Endothelial cell of umbilical vein (primary cell): ENCODE measurements at regions not wholly inside any gene's neighbourhood (a gene's known extent, or its start where the extent isn't known, plus 50 kb on each side); places are given as distances from the start of the nearest gene placed in this dataset.

Source experiments
- BruUV-seq: library from RNA; stranded (reverse); fragments of 400-500 nt; replicated peaks from 2 replicates; lab custom pipeline; 2021; lab: Mats Ljungman, UMichigan
- CTCF ChIA-PET: fragments of 300-600, 350-600 bp; sonication (Branson Sonifier 250); formaldehyde crosslinking; loops from one replicate; lab custom pipeline; 2021; ENCODE audit warnings: antibody characterized with exemption, inconsistent platforms; lab: Charles Lee
- POLR2A ChIA-PET: fragments of 300-600, 350-600 bp; sonication (Branson Sonifier 250); formaldehyde crosslinking; loops from one replicate; lab custom pipeline; 2021; ENCODE audit warnings: antibody characterized with exemption, inconsistent platforms; lab: Charles Lee
- DNase-seq: peaks from one replicate; pipeline ENCODE4 v3.0.0-alpha.2; 2011; ENCODE audit warnings: low read depth, low spot score
- FAIRE-seq: peaks from 2 replicates; lab custom pipeline; 2011; peaks lifted over from hg19 to GRCh38; lab: Jason Lieb, UNC
- H2AFZ ChIP-seq: 2 replicates; pipeline ENCODE4 v1.6.0; 2012; ENCODE audit warnings: low read depth, low read length, control low read depth, inconsistent platforms
- H3K27ac ChIP-seq: 2 replicates; pipeline ENCODE4 v1.5.1; 2011; ENCODE audit warnings: low read depth, mild to moderate bottlenecking, control low read depth, low read length, moderate library complexity; ENCODE audit not compliant: insufficient read depth
- H3K27me3 ChIP-seq, 2 experiments: 2 replicates each; pipeline versions ENCODE4 v1.6.0 to v1.6.1; 2011; ENCODE audit warnings: low read length in 2 of 2, mixed read lengths in 1 of 2; ENCODE audit not compliant: control insufficient read depth in 2 of 2, insufficient read depth in 2 of 2
- H3K36me3 ChIP-seq, 2 experiments: 2 replicates in 1 of 2; 3 replicates in 1 of 2; pipeline ENCODE4 v1.5.1; 2011; ENCODE audit warnings: low read length in 2 of 2, mild to moderate bottlenecking in 1 of 2, moderate library complexity in 1 of 2; ENCODE audit not compliant: control insufficient read depth in 2 of 2, insufficient read depth in 2 of 2; ENCODE audit errors: extremely low read depth in 1 of 2
- H3K4me1 ChIP-seq: 3 replicates; pipeline ENCODE4 v1.5.1; 2011; ENCODE audit warnings: mild to moderate bottlenecking, low read length; ENCODE audit not compliant: control insufficient read depth, insufficient read depth; ENCODE audit errors: extremely low read depth
- H3K4me2 ChIP-seq: 2 replicates; pipeline ENCODE4 v1.6.1; 2011; ENCODE audit warnings: low read length, control low read depth, mixed read lengths; ENCODE audit not compliant: insufficient read depth
- H3K4me3 ChIP-seq, 3 experiments: fragments of 200-600 bp in 1 of 3; sonication (generic), shearing (Covaris generic) in 1 of 3; replicated peaks in 1 of 3; 2 replicates each; pipeline ENCODE4 v1.5.1; 2011 to 2016; ENCODE audit warnings: control low read depth in 3 of 3, low read length in 3 of 3, mild to moderate bottlenecking in 2 of 3, inconsistent platforms in 1 of 3, low read depth in 1 of 3, moderate library complexity in 1 of 3; ENCODE audit not compliant: insufficient read depth in 1 of 3
- H3K79me2 ChIP-seq: 2 replicates; pipeline ENCODE4 v1.6.0; 2012; ENCODE audit warnings: low read length, inconsistent platforms; ENCODE audit not compliant: control insufficient read depth, insufficient read depth
- H3K9ac ChIP-seq: replicated peaks from 2 replicates; pipeline ENCODE3; 2011; ENCODE audit warnings: low read length, control low read depth; ENCODE audit not compliant: insufficient read depth; ENCODE audit errors: extremely low read depth
- H3K9me1 ChIP-seq: replicated peaks from 3 replicates; pipeline ENCODE4 v1.6.0; 2011; ENCODE audit warnings: mild to moderate bottlenecking, low read length; ENCODE audit not compliant: control insufficient read depth, insufficient read depth; ENCODE audit errors: extremely low read depth
- H3K9me3 ChIP-seq: replicated peaks from 2 replicates; pipeline ENCODE4 v1.5.1; 2012; ENCODE audit warnings: low read length, inconsistent platforms; ENCODE audit not compliant: control insufficient read depth, insufficient read depth
- H4K20me1 ChIP-seq: replicated peaks from 2 replicates; pipeline ENCODE3; 2011; ENCODE audit warnings: mild to moderate bottlenecking, low read length; ENCODE audit not compliant: control insufficient read depth, insufficient read depth; ENCODE audit errors: extremely low read depth
- CTCF ChIP-seq, 2 donors: IDR thresholded peaks; 1 replicate in 1 of 2; 2 replicates in 1 of 2; pipeline ENCODE4 v1.5.1; 2011; ENCODE audit warnings: low read length in 2 of 2, mild to moderate bottlenecking in 2 of 2, moderate library complexity in 2 of 2, control low read depth in 1 of 2, inconsistent platforms in 1 of 2, low read depth in 1 of 2; ENCODE audit not compliant: insufficient read depth in 1 of 2; ENCODE audit errors: extremely low read depth in 1 of 2
- EZH2 ChIP-seq: IDR thresholded peaks from 2 replicates; pipeline ENCODE4 v1.6.1; 2012; ENCODE audit warnings: borderline replicate concordance, low read depth, mild to moderate bottlenecking, moderate library complexity, low read length, inconsistent platforms; ENCODE audit not compliant: severe bottlenecking
- FOS ChIP-seq: IDR thresholded peaks from 2 replicates; pipeline ENCODE4 v1.6.1; 2011; ENCODE audit warnings: mild to moderate bottlenecking, low read length, moderate library complexity, borderline replicate concordance; ENCODE audit not compliant: insufficient read depth
- GATA2 ChIP-seq: IDR thresholded peaks from 2 replicates; pipeline ENCODE4 v1.7.0; 2011; ENCODE audit warnings: low read depth, mild to moderate bottlenecking, moderate library complexity, mixed read lengths, low read length; ENCODE audit not compliant: insufficient read length, insufficient read depth
- MYC ChIP-seq: IDR thresholded peaks from one replicate; pipeline ENCODE4 v1.6.1; 2011; ENCODE audit warnings: mild to moderate bottlenecking, low read depth, low read length
- POLR2A ChIP-seq: IDR thresholded peaks from 2 replicates; pipeline ENCODE4 v1.6.1; 2012; ENCODE audit warnings: low read depth, mild to moderate bottlenecking, control low read depth, low read length
- POLR2AphosphoS5 ChIP-seq: IDR thresholded peaks from 2 replicates; pipeline ENCODE4 v1.6.1; 2012; ENCODE audit warnings: low read depth, mild to moderate bottlenecking, control low read depth, low read length, moderate library complexity; ENCODE audit not compliant: insufficient read depth
- dilution Hi-C: fragments of 300-500 bp; cut with MboI; formaldehyde crosslinking; loops from one replicate; pipeline ENCODE4 v1.15.0; 2019; ENCODE audit warnings: low sequenced_read_pairs; ENCODE audit not compliant: extremely low pct_ligation_motif_present
- intact Hi-C: fragments of 100-400 bp; cut with micrococcal nuclease; formaldehyde crosslinking; loops from one replicate; pipeline ENCODE4 v1.10.0; 2022

GRCh38 chr15:79164043-79164442 lies 73.5 kb upstream of the RASGRF1 start:
- H3K4me1 ChIP-seq: no peaks in the 10 kb centered on the region
- dilution Hi-C loops: no loop called here
- FAIRE-seq (no peak), DNase-seq (no peak)
- H3K27me3 ChIP-seq: no peaks in the 10 kb centered on the region
- intact Hi-C loops: no loop called here
- CTCF ChIA-PET: no interaction called here
- no peak overlapping the region for H3K27ac ChIP-seq
- TF ChIP-seq FOS (no peak), CTCF (IDR thresholded peaks at IDR 0.05; ENCODE audit: extremely low read depth in 1 of 2, insufficient read depth in 1 of 2, low read depth in 1 of 2, low read length in 2 of 2) (no peak), POLR2AphosphoS5 (no peak), POLR2A (no peak), MYC (no peak), EZH2 (no peak), GATA2 (no peak)
- H3K36me3 ChIP-seq: no peaks in the 10 kb centered on the region
- no peaks in the 10 kb centered on the region for H3K9me1 ChIP-seq
- POLR2A ChIA-PET: no interaction called here
- no peak overlapping the region for H3K4me3 ChIP-seq
- BruUV-seq: no TSS peak
- no peak overlapping the region for H3K9ac ChIP-seq
- no peaks in the 10 kb centered on the region for H3K79me2 ChIP-seq
- H4K20me1 ChIP-seq: no peaks in the 10 kb centered on the region
- no peaks in the 10 kb centered on the region for H3K9me3 ChIP-seq
- H2AFZ ChIP-seq: no peak overlapping the region
- no peak overlapping the region for H3K4me2 ChIP-seq
